ENCODE measurements at regions not wholly inside any gene's neighbourhood (a gene's known extent, or its start where the extent isn't known, plus 50 kb on each side); places are given as distances from the start of the nearest gene placed in this dataset.
"Not testable (repeated sequence)": the region's sequence is repeated elsewhere in the genome, so short reads cannot be mapped to it uniquely, and the experiment has no call there.

DNA sequence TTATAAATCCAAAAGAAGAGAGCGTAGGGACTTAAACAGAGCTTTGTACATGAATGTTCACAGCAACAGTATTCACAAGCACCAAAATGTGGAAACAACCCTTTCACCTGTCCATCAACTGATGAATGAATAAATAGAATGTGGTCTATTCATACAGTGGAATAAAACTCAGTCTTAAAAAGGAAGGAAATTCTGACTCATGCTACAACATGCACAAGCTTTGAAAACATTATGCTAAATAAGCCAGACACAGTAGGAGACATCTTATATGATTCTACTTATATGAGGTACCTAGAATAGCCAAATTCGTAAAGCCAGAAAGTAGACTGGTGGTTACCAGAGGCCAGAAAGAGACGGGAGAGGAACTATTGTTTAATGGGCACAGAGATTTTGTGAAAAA lies 74.3 kb downstream of the SHANK2 start:
- H3K36me3 Mint-ChIP-seq: no peaks in the 10 kb centered on the region
- peaks cover 15% of the 10 kb centered on the region for H3K9me3 Mint-ChIP-seq
- intact Hi-C loops (cut with micrococcal nuclease): no loop called here
- ChIA-PET POLR2A (no interaction called here), CTCF (no interaction called here)
- H3K4me3 Mint-ChIP-seq: no peak overlapping the region
- H3K4me1 Mint-ChIP-seq (ENCODE audit: low read depth): no peaks in the 10 kb centered on the region
- DNase-seq: no peak
- no peak overlapping the region for H3K27ac Mint-ChIP-seq
- peaks cover 14% of the 10 kb centered on the region for H3K27me3 Mint-ChIP-seq

- Mint-ChIP-seq H3K9me3 (peaks cover 15% of the 10 kb centered on the region), H3K27me3 (peaks cover 14% of the 10 kb centered on the region), H3K4me1 (ENCODE audit: low read depth) (no peaks in the 10 kb centered on the region), H3K4me3 (no peak overlapping the region), H3K36me3 (no peaks in the 10 kb centered on the region), H3K27ac (no peak overlapping the region)
- intact Hi-C loops (cut with micrococcal nuclease): no loop called here
- ChIA-PET CTCF (no interaction called here), POLR2A (no interaction called here)
- no peak for DNase-seq
Measured at GRCh38 chr11:71176812-71177211, 75.6 kb downstream of the SHANK2 start.

DNA sequence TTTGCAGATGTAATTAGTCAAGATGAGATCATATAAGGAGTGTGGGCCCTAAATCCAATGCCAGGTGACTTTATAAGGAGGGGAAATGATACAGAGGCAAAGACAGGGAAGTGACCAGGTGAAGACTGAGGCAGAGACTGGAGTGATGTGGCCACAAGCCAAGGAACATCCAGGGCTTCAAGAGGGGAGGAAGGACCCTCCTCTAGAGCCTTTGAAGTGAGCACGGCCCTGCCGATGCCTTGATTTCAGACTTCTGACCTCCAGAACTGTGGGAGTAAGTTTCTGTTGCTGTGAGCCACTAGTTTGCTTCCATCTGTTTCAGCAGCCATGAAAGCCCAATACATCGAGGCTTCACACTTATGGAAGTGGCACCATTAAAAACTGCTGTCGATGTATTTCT lies 78.7 kb downstream of the SHANK2 start:
- Mint-ChIP-seq H3K9me3 (peaks cover 15% of the 10 kb centered on the region), H3K4me3 (no peak overlapping the region), H3K27ac (no peak overlapping the region), H3K27me3 (peaks cover 14% of the 10 kb centered on the region), H3K36me3 (no peaks in the 10 kb centered on the region), H3K4me1 (ENCODE audit: low read depth) (no peaks in the 10 kb centered on the region)
- POLR2A ChIA-PET: no interaction called here
- CTCF ChIA-PET: no interaction called here
- intact Hi-C loops (cut with micrococcal nuclease): no loop called here
- DNase-seq: no peak

DNA sequence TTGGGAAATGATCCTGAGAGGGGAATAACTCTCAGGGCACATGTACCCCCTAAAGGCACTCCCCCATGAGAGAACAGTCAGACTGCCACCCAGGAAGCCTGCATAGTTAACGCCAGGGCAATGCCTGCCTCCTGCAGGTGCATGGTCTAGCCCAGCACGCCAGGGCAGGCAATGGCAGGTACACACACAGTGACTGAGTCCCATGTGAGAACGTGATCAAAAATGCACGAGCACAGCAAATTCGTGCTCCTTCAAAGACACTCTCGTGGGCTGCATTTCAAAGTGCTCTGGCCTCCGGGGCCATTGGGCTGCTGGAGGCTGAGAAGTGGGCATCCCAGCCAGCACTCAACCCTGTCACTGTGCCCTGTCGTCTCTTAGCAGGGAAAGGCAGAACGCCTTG lies 79.7 kb downstream of the SHANK2 start:
- Mint-ChIP-seq H3K9me3 (peaks cover 15% of the 10 kb centered on the region), H3K4me1 (ENCODE audit: low read depth) (no peaks in the 10 kb centered on the region), H3K36me3 (no peaks in the 10 kb centered on the region), H3K4me3 (no peak overlapping the region), H3K27me3 (peaks cover 14% of the 10 kb centered on the region), H3K27ac (no peak overlapping the region)
- CTCF ChIA-PET: no interaction called here
- POLR2A ChIA-PET: no interaction called here
- intact Hi-C loops (cut with micrococcal nuclease): no loop called here
- DNase-seq: no peak

- ChIA-PET CTCF (no interaction called here), POLR2A (no interaction called here)
- no peak overlapping the region for H3K27ac Mint-ChIP-seq
- intact Hi-C loops (cut with micrococcal nuclease): no loop called here
- DNase-seq: no peak
- H3K36me3 Mint-ChIP-seq: no peaks in the 10 kb centered on the region
- H3K27me3 Mint-ChIP-seq: peaks cover 9% of the 10 kb centered on the region
- peaks cover 8% of the 10 kb centered on the region for H3K9me3 Mint-ChIP-seq
- H3K4me1 Mint-ChIP-seq (ENCODE audit: low read depth): no peaks in the 10 kb centered on the region
- no peak overlapping the region for H3K4me3 Mint-ChIP-seq
Measured at GRCh38 chr11:71171576-71171975, 80.8 kb downstream of the SHANK2 start.

- no peak overlapping the region for H3K4me3 Mint-ChIP-seq
- intact Hi-C loops (cut with micrococcal nuclease): no loop called here
Measured at GRCh38 chr11:71170624-71171423, 81.6 kb downstream of the SHANK2 start.

DNA sequence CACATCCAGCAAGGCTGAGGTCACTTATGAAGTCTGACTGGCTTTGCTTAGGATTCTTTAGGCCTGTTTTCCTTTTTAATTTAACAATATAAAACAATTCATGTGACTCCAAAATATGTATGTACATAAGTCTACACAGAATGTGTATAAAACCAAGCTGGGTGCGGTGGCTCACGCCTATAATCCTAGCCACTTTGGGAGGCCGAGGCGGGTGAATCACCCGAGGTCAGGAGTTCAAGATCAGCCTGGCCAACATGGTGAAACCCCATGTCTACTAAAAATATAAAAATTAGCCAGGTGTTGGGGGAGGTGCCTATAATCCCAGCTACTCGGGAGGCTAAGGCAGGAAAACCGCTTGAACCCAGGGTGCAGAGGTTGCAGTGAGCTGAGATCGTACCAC lies 83.1 kb downstream of the SHANK2 start:
- peaks cover 4% of the 10 kb centered on the region for H3K27me3 Mint-ChIP-seq
- POLR2A ChIA-PET: no interaction called here
- no peak overlapping the region for H3K27ac Mint-ChIP-seq
- intact Hi-C loops (cut with micrococcal nuclease): no loop called here
- no peaks in the 10 kb centered on the region for H3K4me1 Mint-ChIP-seq (ENCODE audit: low read depth)
- H3K9me3 Mint-ChIP-seq: no peaks in the 10 kb centered on the region
- DNase-seq: no peak
- H3K36me3 Mint-ChIP-seq: no peaks in the 10 kb centered on the region
- CTCF ChIA-PET: no interaction called here
- H3K4me3 Mint-ChIP-seq: no peak overlapping the region

More at GRCh38 chr11:71170624-71171423, 81.6 kb downstream of the SHANK2 start:
- Mint-ChIP-seq H3K36me3 (no peaks in the 10 kb centered on the region), H3K9me3 (peaks cover 2% of the 10 kb centered on the region), H3K4me1 (ENCODE audit: low read depth) (no peaks in the 10 kb centered on the region), H3K27me3 (peaks cover 9% of the 10 kb centered on the region), H3K27ac (no peak overlapping the region)
- POLR2A ChIA-PET: no interaction called here
- no peak for DNase-seq
- CTCF ChIA-PET: no interaction called here

GRCh38 chr11:71167814-71168213 lies 84.6 kb downstream of the SHANK2 start:
- H3K27ac Mint-ChIP-seq; DNase-seq; intact Hi-C loops (cut with micrococcal nuclease); H3K27me3 Mint-ChIP-seq; H3K9me3 Mint-ChIP-seq; H3K36me3 Mint-ChIP-seq; H3K4me1 Mint-ChIP-seq (ENCODE audit: low read depth); CTCF ChIA-PET; POLR2A ChIA-PET; H3K4me3 Mint-ChIP-seq: not testable (repeated sequence)

DNA sequence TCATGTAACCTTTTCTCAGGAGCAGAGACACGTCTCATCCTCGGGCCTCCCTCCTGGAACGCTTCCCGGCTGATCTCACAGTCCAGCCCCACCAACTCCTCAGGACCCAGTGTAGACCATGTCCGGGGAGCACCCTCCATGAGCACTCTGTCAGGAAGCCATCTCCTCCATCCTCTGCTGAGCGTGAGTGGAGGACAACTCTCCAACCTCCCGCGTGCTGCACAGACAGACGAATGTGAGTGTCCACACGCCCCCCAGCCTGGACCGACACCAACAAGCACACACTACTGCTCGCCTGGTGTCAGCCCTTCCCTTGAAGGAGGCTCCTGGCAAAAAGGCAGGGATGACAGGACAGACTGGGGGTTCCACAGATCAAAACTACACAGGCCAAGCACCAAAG lies 86.6 kb downstream of the SHANK2 start:
- no peak for DNase-seq
- H3K36me3 Mint-ChIP-seq: no peaks in the 10 kb centered on the region
- H3K27me3 Mint-ChIP-seq: no peaks in the 10 kb centered on the region
- H3K4me1 Mint-ChIP-seq (ENCODE audit: low read depth): no peaks in the 10 kb centered on the region
- intact Hi-C loops (cut with micrococcal nuclease): no loop called here
- H3K27ac Mint-ChIP-seq: no peak overlapping the region
- CTCF ChIA-PET: no interaction called here
- POLR2A ChIA-PET: no interaction called here
- H3K4me3 Mint-ChIP-seq: no peak overlapping the region
- no peaks in the 10 kb centered on the region for H3K9me3 Mint-ChIP-seq

DNA sequence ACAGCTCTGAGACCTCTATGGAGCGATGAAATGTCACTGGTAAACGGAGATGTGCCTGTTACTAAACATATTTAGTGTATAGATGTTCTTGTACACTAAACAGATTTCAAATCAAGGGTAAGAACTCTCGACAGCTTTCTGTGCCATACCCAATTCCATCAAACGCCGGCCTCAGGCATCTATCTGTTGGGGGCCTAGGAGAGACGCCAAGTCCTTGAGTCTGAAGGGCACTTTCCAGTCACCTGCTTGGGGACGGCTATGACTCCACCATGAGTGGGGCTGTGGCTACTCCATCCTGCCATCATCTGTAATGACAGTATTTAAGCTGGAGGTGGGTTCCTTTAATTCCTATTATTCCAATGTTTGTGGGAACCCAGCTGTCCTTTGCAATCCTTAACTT lies 87.8 kb downstream of the SHANK2 start:
- DNase-seq: no peak
- intact Hi-C loops (cut with micrococcal nuclease): no loop called here
- no peaks in the 10 kb centered on the region for H3K9me3 Mint-ChIP-seq
- H3K27me3 Mint-ChIP-seq: no peaks in the 10 kb centered on the region
- no peak overlapping the region for H3K4me3 Mint-ChIP-seq
- ChIA-PET POLR2A (no interaction called here), CTCF (no interaction called here)
- no peaks in the 10 kb centered on the region for H3K36me3 Mint-ChIP-seq
- no peaks in the 10 kb centered on the region for H3K4me1 Mint-ChIP-seq (ENCODE audit: low read depth)
- H3K27ac Mint-ChIP-seq: no peak overlapping the region

DNA sequence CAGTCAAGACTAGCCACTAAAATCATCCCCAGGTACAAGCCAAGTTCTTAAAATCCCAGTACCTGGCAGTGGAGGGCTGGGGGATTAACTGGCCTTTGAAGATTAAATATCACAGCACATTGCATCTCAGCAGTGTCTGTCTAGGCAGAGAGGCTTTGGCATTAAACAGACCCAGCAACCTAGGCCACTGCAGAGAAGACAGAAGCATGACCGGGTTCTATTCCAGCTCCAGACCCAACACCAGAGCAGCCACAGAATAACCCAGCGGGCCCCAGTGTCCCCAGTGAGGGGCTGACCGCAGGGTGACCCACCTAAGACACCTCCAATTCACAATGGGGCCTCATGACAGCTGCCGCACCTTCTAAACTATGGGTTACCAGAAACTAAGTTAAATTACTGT lies 88.2 kb downstream of the SHANK2 start:
- Mint-ChIP-seq H3K4me1 (ENCODE audit: low read depth) (no peaks in the 10 kb centered on the region), H3K27me3 (peaks cover 3% of the 10 kb centered on the region), H3K27ac (no peak overlapping the region), H3K9me3 (no peaks in the 10 kb centered on the region), H3K4me3 (no peak overlapping the region), H3K36me3 (no peaks in the 10 kb centered on the region)
- DNase-seq: no peak
- ChIA-PET POLR2A (no interaction called here), CTCF (no interaction called here)
- intact Hi-C loops (cut with micrococcal nuclease): no loop called here

DNA sequence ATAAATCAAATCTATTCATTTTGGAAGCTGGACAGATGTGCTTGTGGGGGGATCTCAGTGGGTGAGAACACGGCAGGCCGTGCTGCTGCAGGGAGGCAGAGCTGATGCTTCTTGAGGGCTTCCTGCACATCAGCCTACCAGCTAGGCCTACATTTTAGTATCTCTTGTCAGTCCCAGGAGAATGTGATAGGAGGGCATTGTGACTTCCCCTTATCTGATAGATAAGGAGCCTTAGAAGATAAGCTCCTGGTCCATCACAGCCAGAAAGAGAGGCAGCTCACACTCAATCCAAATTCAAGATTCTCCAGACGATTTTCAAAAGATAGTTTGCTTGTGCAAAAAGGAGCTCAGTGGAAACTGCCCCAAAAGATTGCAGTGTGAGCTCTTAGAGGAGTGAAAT lies 89.0 kb downstream of the SHANK2 start:
- no peak overlapping the region for H3K27ac Mint-ChIP-seq
- no peaks in the 10 kb centered on the region for H3K9me3 Mint-ChIP-seq
- POLR2A ChIA-PET: no interaction called here
- CTCF ChIA-PET: no interaction called here
- no peak for DNase-seq
- no peaks in the 10 kb centered on the region for H3K4me1 Mint-ChIP-seq (ENCODE audit: low read depth)
- no peak overlapping the region for H3K4me3 Mint-ChIP-seq
- no peaks in the 10 kb centered on the region for H3K36me3 Mint-ChIP-seq
- H3K27me3 Mint-ChIP-seq: peaks cover 4% of the 10 kb centered on the region
- intact Hi-C loops (cut with micrococcal nuclease): no loop called here

- H3K27me3 Mint-ChIP-seq: peaks cover 18% of the 10 kb centered on the region
- intact Hi-C loops (cut with micrococcal nuclease): no loop called here
- no peaks in the 10 kb centered on the region for H3K36me3 Mint-ChIP-seq
- H3K27ac Mint-ChIP-seq: no peak overlapping the region
- POLR2A ChIA-PET: no interaction called here
- no peaks in the 10 kb centered on the region for H3K9me3 Mint-ChIP-seq
- CTCF ChIA-PET: no interaction called here
- H3K4me1 Mint-ChIP-seq (ENCODE audit: low read depth): no peaks in the 10 kb centered on the region
- DNase-seq: no peak
- H3K4me3 Mint-ChIP-seq: no peak overlapping the region
Measured at GRCh38 chr11:71158936-71159335, 93.4 kb downstream of the SHANK2 start.

Data from activated CD4-positive, alpha-beta memory T cell treated with anti-CD3 and anti-CD28 coated beads for 36 hours (primary cell).